ENCODE measurements at regions not wholly inside any gene's neighbourhood (a gene's known extent, or its start where the extent isn't known, plus 50 kb on each side); places are given as distances from the start of the nearest gene placed in this dataset.

DNA sequence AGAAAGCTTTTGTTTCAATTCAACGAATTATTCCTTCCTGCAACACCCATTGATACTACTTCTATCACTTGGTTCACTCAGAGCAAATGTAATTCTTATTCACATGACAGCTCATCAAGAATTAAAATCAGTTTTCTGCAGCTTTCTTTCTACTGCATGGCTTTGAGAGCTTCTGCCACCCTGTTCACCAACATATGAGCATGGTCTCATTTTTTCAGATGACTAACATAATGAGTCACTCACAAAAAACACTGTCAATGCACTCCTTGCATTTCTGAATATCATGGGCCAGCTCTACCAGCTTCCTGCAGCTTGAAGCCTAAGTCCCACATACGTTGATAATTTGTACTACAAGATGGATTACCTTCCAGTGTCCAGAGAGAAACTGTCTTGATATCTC is 342.9 kb downstream of the LRATD1 start:
- TF ChIP-seq CTCF (IDR thresholded peaks at IDR 0.05) (no peak), POLR2A (IDR thresholded peaks at IDR 0.05) (no peak)
